GM23338 (cell line): ENCODE measurements at regions not wholly inside any gene's neighbourhood (a gene's known extent, or its start where the extent isn't known, plus 50 kb on each side); places are given as distances from the start of the nearest gene placed in this dataset.

Source experiments
- ATAC-seq: fragments of 200-7000 bp; cut with Tn5 transposase; 3 replicates; pipeline ENCODE4 v1.9.1; 2020
- DNase-seq: peaks from one replicate; pipeline ENCODE4 v3.0.0-alpha.2; 2015; ENCODE audit warnings: low spot score
- H2AFZ ChIP-seq: fragments of 200-600 bp; sonication (generic); 2 replicates; pipeline ENCODE4 v1.8.0; 2016; ENCODE audit warnings: antibody characterized with exemption, mild to moderate bottlenecking, moderate library complexity
- H3F3A ChIP-seq: fragments of 200-600 bp; sonication (generic); replicated peaks from 2 replicates; pipeline ENCODE4 v1.8.0; 2017; ENCODE audit warnings: antibody characterized with exemption, mixed run types, low read depth
- H3K27ac ChIP-seq: fragments of 200-600 bp; sonication (generic); 2 replicates; pipeline ENCODE4 v1.6.1; 2016; ENCODE audit warnings: low read depth
- H3K27me3 ChIP-seq: fragments of 200-600 bp; sonication (generic); 2 replicates; pipeline ENCODE4 v1.8.0; 2016; ENCODE audit warnings: mild to moderate bottlenecking, mixed run types, moderate library complexity; ENCODE audit not compliant: insufficient read depth
- H3K36me3 ChIP-seq: fragments of 200-600 bp; sonication (generic); 2 replicates; pipeline ENCODE4 v1.8.0; 2016; ENCODE audit warnings: mild to moderate bottlenecking; ENCODE audit not compliant: insufficient read depth
- H3K4me1 ChIP-seq: fragments of 200-600 bp; sonication (generic); 2 replicates; pipeline ENCODE4 v1.8.0; 2016; ENCODE audit warnings: mild to moderate bottlenecking, moderate library complexity; ENCODE audit not compliant: insufficient read depth
- H3K4me2 ChIP-seq: fragments of 200-600 bp; sonication (generic); 2 replicates; pipeline ENCODE4 v1.7.1; 2017; ENCODE audit warnings: mixed run types
- H3K4me3 ChIP-seq: fragments of 200-600 bp; sonication (generic); 2 replicates; pipeline ENCODE4 v1.6.1; 2016; ENCODE audit warnings: mixed run types
- H3K79me2 ChIP-seq: fragments of 200-600 bp; sonication (generic); replicated peaks from 2 replicates; pipeline ENCODE4 v1.8.0; 2017; ENCODE audit warnings: mild to moderate bottlenecking; ENCODE audit not compliant: insufficient read depth
- H3K9me2 ChIP-seq: fragments of 200-600 bp; sonication (generic); 2 replicates; pipeline ENCODE4 v1.8.0; 2017; ENCODE audit not compliant: insufficient read depth
- H4K20me1 ChIP-seq: fragments of 200-600 bp; sonication (generic); replicated peaks from 2 replicates; pipeline ENCODE4 v1.8.0; 2017; ENCODE audit warnings: mild to moderate bottlenecking; ENCODE audit not compliant: insufficient read depth
- H3K27ac Mint-ChIP-seq: 2 replicates; pipeline ENCODE4 v1.8.0; 2020; ENCODE audit warnings: inconsistent platforms, mild to moderate bottlenecking, moderate library complexity, mixed read lengths
- H3K27me3 Mint-ChIP-seq: 3 replicates; pipeline ENCODE4 v1.8.0; 2022; ENCODE audit warnings: low read depth, mild to moderate bottlenecking, moderate library complexity, mixed read lengths, inconsistent platforms; ENCODE audit not compliant: insufficient read depth, poor library complexity
- H3K36me3 Mint-ChIP-seq: 3 replicates; pipeline ENCODE4 v1.8.0; 2021; ENCODE audit warnings: low read depth, mild to moderate bottlenecking, inconsistent platforms, moderate library complexity, mixed read lengths
- H3K4me1 Mint-ChIP-seq: 3 replicates; pipeline ENCODE4 v1.8.0; 2020; ENCODE audit warnings: mild to moderate bottlenecking, inconsistent platforms, mixed read lengths
- H3K4me3 Mint-ChIP-seq: 3 replicates; pipeline ENCODE4 v1.8.0; 2021; ENCODE audit warnings: moderate library complexity, mild to moderate bottlenecking, inconsistent platforms, mixed read lengths
- H3K9me3 Mint-ChIP-seq: 3 replicates; pipeline ENCODE4 v1.8.0; 2020; ENCODE audit warnings: moderate library complexity, mild to moderate bottlenecking, inconsistent platforms, mixed read lengths
- EZH2 ChIP-seq: fragments of 200-600 bp; sonication (generic); IDR thresholded peaks from one replicate; pipeline ENCODE4 v1.8.0; 2017; ENCODE audit warnings: antibody characterized with exemption, mild to moderate bottlenecking, low read depth; ENCODE audit not compliant: unreplicated experiment
- EZH2phosphoT487 ChIP-seq: fragments of 200-600 bp; sonication (generic); IDR thresholded peaks from one replicate; pipeline ENCODE4 v1.8.1; 2018; ENCODE audit warnings: antibody characterized with exemption; ENCODE audit not compliant: unreplicated experiment
- NANOG ChIP-seq: IDR thresholded peaks from 2 replicates; pipeline ENCODE4 v1.6.1; 2016; ENCODE audit warnings: antibody characterized with exemption, borderline replicate concordance
- STAT1 ChIP-seq: IDR thresholded peaks from one replicate; pipeline ENCODE4 v1.6.1; 2016; ENCODE audit warnings: antibody characterized with exemption; ENCODE audit not compliant: unreplicated experiment
- TF ChIP-seq, protein P1 (sequence below): fragments of 250-450 bp; sonication (Bioruptor Pico); IDR thresholded peaks from 2 replicates; pipeline ENCODE4 v1.5.0; 2020; ENCODE audit warnings: mild to moderate bottlenecking, moderate library complexity
- TF ChIP-seq, protein P2 (sequence below): IDR thresholded peaks from 2 replicates; pipeline ENCODE4 v1.6.1; 2016; ENCODE audit warnings: antibody characterized with exemption

GRCh38 chr5:58057324-58057723 is 402.6 kb downstream of the PLK2 start:
- Mint-ChIP-seq H3K4me1 (no peaks in the 10 kb centered on the region), H3K4me3 (no peak overlapping the region), H3K9me3 (peaks cover 5% of the 10 kb centered on the region; the same call in 2 of the 3 replicates), H3K27me3 (no peaks in the 10 kb centered on the region), H3K36me3 (no peaks in the 10 kb centered on the region; the same call in 2 of the 3 replicates), H3K27ac (no peak overlapping the region)
- Histone ChIP-seq H3K9me2 (peaks cover 6% of the 10 kb centered on the region; the same call in 1 of the 2 replicates), H3K4me1 (no peaks in the 10 kb centered on the region), H3K79me2 (no peaks in the 10 kb centered on the region), H2AFZ (no peak overlapping the region), H3K4me3 (no peak overlapping the region), H4K20me1 (no peaks in the 10 kb centered on the region), H3F3A (no peaks in the 10 kb centered on the region), H3K4me2 (no peak overlapping the region), H3K27ac (no peak overlapping the region), H3K36me3 (no peaks in the 10 kb centered on the region), H3K27me3 (no peaks in the 10 kb centered on the region)
- TF ChIP-seq STAT1 = no peak
- TF ChIP-seq, protein P1, sequence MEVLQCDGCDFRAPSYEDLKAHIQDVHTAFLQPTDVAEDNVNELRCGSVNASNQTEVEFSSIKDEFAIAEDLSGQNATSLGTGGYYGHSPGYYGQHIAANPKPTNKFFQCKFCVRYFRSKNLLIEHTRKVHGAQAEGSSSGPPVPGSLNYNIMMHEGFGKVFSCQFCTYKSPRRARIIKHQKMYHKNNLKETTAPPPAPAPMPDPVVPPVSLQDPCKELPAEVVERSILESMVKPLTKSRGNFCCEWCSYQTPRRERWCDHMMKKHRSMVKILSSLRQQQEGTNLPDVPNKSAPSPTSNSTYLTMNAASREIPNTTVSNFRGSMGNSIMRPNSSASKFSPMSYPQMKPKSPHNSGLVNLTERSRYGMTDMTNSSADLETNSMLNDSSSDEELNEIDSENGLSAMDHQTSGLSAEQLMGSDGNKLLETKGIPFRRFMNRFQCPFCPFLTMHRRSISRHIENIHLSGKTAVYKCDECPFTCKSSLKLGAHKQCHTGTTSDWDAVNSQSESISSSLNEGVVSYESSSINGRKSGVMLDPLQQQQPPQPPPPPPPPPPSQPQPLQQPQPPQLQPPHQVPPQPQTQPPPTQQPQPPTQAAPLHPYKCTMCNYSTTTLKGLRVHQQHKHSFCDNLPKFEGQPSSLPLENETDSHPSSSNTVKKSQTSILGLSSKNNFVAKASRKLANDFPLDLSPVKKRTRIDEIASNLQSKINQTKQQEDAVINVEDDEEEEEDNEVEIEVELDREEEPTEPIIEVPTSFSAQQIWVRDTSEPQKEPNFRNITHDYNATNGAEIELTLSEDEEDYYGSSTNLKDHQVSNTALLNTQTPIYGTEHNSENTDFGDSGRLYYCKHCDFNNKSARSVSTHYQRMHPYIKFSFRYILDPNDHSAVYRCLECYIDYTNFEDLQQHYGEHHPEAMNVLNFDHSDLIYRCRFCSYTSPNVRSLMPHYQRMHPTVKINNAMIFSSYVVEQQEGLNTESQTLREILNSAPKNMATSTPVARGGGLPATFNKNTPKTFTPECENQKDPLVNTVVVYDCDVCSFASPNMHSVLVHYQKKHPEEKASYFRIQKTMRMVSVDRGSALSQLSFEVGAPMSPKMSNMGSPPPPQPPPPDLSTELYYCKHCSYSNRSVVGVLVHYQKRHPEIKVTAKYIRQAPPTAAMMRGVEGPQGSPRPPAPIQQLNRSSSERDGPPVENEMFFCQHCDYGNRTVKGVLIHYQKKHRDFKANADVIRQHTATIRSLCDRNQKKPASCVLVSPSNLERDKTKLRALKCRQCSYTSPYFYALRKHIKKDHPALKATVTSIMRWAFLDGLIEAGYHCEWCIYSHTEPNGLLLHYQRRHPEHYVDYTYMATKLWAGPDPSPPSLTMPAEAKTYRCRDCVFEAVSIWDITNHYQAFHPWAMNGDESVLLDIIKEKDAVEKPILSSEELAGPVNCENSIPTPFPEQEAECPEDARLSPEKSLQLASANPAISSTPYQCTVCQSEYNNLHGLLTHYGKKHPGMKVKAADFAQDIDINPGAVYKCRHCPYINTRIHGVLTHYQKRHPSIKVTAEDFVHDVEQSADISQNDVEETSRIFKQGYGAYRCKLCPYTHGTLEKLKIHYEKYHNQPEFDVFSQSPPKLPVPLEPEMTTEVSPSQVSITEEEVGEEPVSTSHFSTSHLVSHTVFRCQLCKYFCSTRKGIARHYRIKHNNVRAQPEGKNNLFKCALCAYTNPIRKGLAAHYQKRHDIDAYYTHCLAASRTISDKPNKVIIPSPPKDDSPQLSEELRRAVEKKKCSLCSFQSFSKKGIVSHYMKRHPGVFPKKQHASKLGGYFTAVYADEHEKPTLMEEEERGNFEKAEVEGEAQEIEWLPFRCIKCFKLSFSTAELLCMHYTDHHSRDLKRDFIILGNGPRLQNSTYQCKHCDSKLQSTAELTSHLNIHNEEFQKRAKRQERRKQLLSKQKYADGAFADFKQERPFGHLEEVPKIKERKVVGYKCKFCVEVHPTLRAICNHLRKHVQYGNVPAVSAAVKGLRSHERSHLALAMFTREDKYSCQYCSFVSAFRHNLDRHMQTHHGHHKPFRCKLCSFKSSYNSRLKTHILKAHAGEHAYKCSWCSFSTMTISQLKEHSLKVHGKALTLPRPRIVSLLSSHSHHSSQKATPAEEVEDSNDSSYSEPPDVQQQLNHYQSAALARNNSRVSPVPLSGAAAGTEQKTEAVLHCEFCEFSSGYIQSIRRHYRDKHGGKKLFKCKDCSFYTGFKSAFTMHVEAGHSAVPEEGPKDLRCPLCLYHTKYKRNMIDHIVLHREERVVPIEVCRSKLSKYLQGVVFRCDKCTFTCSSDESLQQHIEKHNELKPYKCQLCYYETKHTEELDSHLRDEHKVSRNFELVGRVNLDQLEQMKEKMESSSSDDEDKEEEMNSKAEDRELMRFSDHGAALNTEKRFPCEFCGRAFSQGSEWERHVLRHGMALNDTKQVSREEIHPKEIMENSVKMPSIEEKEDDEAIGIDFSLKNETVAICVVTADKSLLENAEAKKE = no peak
- no peak for TF ChIP-seq EZH2phosphoT487
- TF ChIP-seq, protein P2, sequence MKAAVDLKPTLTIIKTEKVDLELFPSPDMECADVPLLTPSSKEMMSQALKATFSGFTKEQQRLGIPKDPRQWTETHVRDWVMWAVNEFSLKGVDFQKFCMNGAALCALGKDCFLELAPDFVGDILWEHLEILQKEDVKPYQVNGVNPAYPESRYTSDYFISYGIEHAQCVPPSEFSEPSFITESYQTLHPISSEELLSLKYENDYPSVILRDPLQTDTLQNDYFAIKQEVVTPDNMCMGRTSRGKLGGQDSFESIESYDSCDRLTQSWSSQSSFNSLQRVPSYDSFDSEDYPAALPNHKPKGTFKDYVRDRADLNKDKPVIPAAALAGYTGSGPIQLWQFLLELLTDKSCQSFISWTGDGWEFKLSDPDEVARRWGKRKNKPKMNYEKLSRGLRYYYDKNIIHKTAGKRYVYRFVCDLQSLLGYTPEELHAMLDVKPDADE = no peak
- no peak for TF ChIP-seq NANOG
- TF ChIP-seq EZH2 = no peak
- DNase-seq = no peak
- no peak for ATAC-seq
